ENCODE measurements at regions not wholly inside any gene's neighbourhood (a gene's known extent, or its start where the extent isn't known, plus 50 kb on each side); places are given as distances from the start of the nearest gene placed in this dataset.

GRCh38 chr5:58261605-58262004 lies 198.3 kb downstream of the PLK2 start:
- Histone ChIP-seq H3K9ac (ENCODE audit: low read length) (no peak overlapping the region), H3K79me2 (ENCODE audit: low read length) (no peaks in the 10 kb centered on the region), H3K9me2 (replicated peaks; ENCODE audit: insufficient read depth, low read length) (no peaks in the 10 kb centered on the region; the same call in 1 of the 2 replicates), H3K4me3 (ENCODE audit: low read length) (no peak overlapping the region), H3K27me3 (replicated peaks; ENCODE audit: insufficient read depth, low read length) (no peaks in the 10 kb centered on the region), H4K20me1 (ENCODE audit: insufficient read depth, low read length) (no peaks in the 10 kb centered on the region), H3F3A (ENCODE audit: insufficient read depth, low read length) (no peaks in the 10 kb centered on the region), H3K4me2 (ENCODE audit: low read depth, low read length) (no peak overlapping the region), H3K9me3 (replicated peaks; ENCODE audit: insufficient read depth, low read length) (no peaks in the 10 kb centered on the region), H3K27ac (ENCODE audit: low read length) (no peak overlapping the region), H3K4me1 (ENCODE audit: low read length) (peaks cover 3% of the 10 kb centered on the region; the same call in 1 of the 2 replicates), H2AFZ (ENCODE audit: low read length) (no peak overlapping the region), H3K36me3 (replicated peaks; ENCODE audit: insufficient read depth, low read length) (no peaks in the 10 kb centered on the region)
- no peak for DNase-seq
- TF ChIP-seq EZH2phosphoT487 (IDR thresholded peaks at IDR 0.05; ENCODE audit: low read length) (no peak), CTCF (IDR thresholded peaks at IDR 0.05; ENCODE audit: low read length) (no peak), EZH2 (optimal IDR thresholded peaks at IDR 0.05; ENCODE audit: low read depth, low read length) (no peak)

GRCh38 chr5:58260243-58260642 lies 199.6 kb downstream of the PLK2 start:
- Histone ChIP-seq H3K27me3 (replicated peaks; ENCODE audit: insufficient read depth, low read length) (no peaks in the 10 kb centered on the region), H3F3A (ENCODE audit: insufficient read depth, low read length) (no peaks in the 10 kb centered on the region), H3K9ac (ENCODE audit: low read length) (no peak overlapping the region), H3K4me3 (ENCODE audit: low read length) (no peak overlapping the region), H3K36me3 (replicated peaks; ENCODE audit: insufficient read depth, low read length) (no peaks in the 10 kb centered on the region), H3K9me3 (replicated peaks; ENCODE audit: insufficient read depth, low read length) (no peaks in the 10 kb centered on the region), H3K4me2 (ENCODE audit: low read depth, low read length) (peak overlapping the region; percentile 7; the same call in 1 of the 2 replicates), H2AFZ (ENCODE audit: low read length) (peak overlapping the region; percentile 0; the same call in 1 of the 2 replicates), H4K20me1 (ENCODE audit: insufficient read depth, low read length) (no peaks in the 10 kb centered on the region), H3K27ac (ENCODE audit: low read length) (no peak overlapping the region), H3K9me2 (replicated peaks; ENCODE audit: insufficient read depth, low read length) (no peaks in the 10 kb centered on the region; the same call in 1 of the 2 replicates), H3K79me2 (ENCODE audit: low read length) (no peaks in the 10 kb centered on the region), H3K4me1 (ENCODE audit: low read length) (peaks cover 3% of the 10 kb centered on the region; the same call in 1 of the 2 replicates)
- TF ChIP-seq CTCF (IDR thresholded peaks at IDR 0.05; ENCODE audit: low read length) (no peak), EZH2phosphoT487 (IDR thresholded peaks at IDR 0.05; ENCODE audit: low read length) (no peak), EZH2 (optimal IDR thresholded peaks at IDR 0.05; ENCODE audit: low read depth, low read length) (no peak)
- DNase-seq = no peak

GRCh38 chr5:58259685-58260152 lies 200.2 kb downstream of the PLK2 start:
- H3K9ac ChIP-seq (ENCODE audit: low read length) = no peak overlapping the region

More at GRCh38 chr5:58259685-58260152, 200.2 kb downstream of the PLK2 start:
- H3K4me3 ChIP-seq (ENCODE audit: low read length) = no peak overlapping the region
- no peaks in the 10 kb centered on the region for H3K9me3 ChIP-seq (replicated peaks; ENCODE audit: insufficient read depth, low read length)
- no peaks in the 10 kb centered on the region for H3K79me2 ChIP-seq (ENCODE audit: low read length)
- no peak overlapping the region for H3K27ac ChIP-seq (ENCODE audit: low read length)
- DNase-seq = peak; percentile 16
- peak overlapping the region; percentile 0; the same call in 1 of the 2 replicates for H2AFZ ChIP-seq (ENCODE audit: low read length)
- H3K4me2 ChIP-seq (ENCODE audit: low read depth, low read length) = peak overlapping the region; percentile 7; the same call in 1 of the 2 replicates
- H3K4me1 ChIP-seq (ENCODE audit: low read length) = peaks cover 3% of the 10 kb centered on the region; the same call in 1 of the 2 replicates
- no peaks in the 10 kb centered on the region; the same call in 1 of the 2 replicates for H3K9me2 ChIP-seq (replicated peaks; ENCODE audit: insufficient read depth, low read length)
- H4K20me1 ChIP-seq (ENCODE audit: insufficient read depth, low read length) = no peaks in the 10 kb centered on the region
- H3K36me3 ChIP-seq (replicated peaks; ENCODE audit: insufficient read depth, low read length) = no peaks in the 10 kb centered on the region
- TF ChIP-seq CTCF (IDR thresholded peaks at IDR 0.05; ENCODE audit: low read length) (no peak), EZH2 (optimal IDR thresholded peaks at IDR 0.05; ENCODE audit: low read depth, low read length) (no peak), EZH2phosphoT487 (IDR thresholded peaks at IDR 0.05; ENCODE audit: low read length) (no peak)
- no peaks in the 10 kb centered on the region for H3F3A ChIP-seq (ENCODE audit: insufficient read depth, low read length)
- H3K27me3 ChIP-seq (replicated peaks; ENCODE audit: insufficient read depth, low read length) = no peaks in the 10 kb centered on the region

Data from MM.1S (cell line).